Neural cell (in vitro differentiated cells): ENCODE measurements at regions not wholly inside any gene's neighbourhood (a gene's known extent, or its start where the extent isn't known, plus 50 kb on each side); places are given as distances from the start of the nearest gene placed in this dataset.

Source experiments
- H2AFZ ChIP-seq: fragments of 200-600, 300-800 bp; sonication (generic), shearing (Covaris generic); 2 replicates; pipeline ENCODE4 v1.6.0; 2014; ENCODE audit warnings: low read depth, mild to moderate bottlenecking, antibody characterized with exemption, low read length, moderate library complexity
- H3F3A ChIP-seq: fragments of 200-600 bp; shearing (Covaris generic); 2 replicates; pipeline ENCODE4 v1.6.1; 2016; ENCODE audit warnings: mild to moderate bottlenecking, moderate library complexity, mixed read lengths, antibody characterized with exemption, low read length; ENCODE audit not compliant: insufficient read depth, poor library complexity, severe bottlenecking
- H3K27ac ChIP-seq: fragments of 200-600, 300-800 bp; sonication (generic), shearing (Covaris generic); 2 replicates; pipeline ENCODE4 v1.5.1; 2014; ENCODE audit warnings: mild to moderate bottlenecking, low read length, moderate library complexity
- H3K27me3 ChIP-seq: fragments of 300-800, 200-600 bp; sonication (generic), shearing (Covaris generic); 2 replicates; pipeline ENCODE4 v1.6.0; 2014; ENCODE audit warnings: mild to moderate bottlenecking, low read depth, low read length, moderate library complexity; ENCODE audit not compliant: insufficient read depth
- H3K36me3 ChIP-seq: fragments of 300-800, 200-600 bp; sonication (generic), shearing (Covaris generic); 2 replicates; pipeline ENCODE4 v1.5.1; 2014; ENCODE audit warnings: mild to moderate bottlenecking, antibody characterized with exemption, low read length, moderate library complexity; ENCODE audit not compliant: insufficient read depth
- H3K4me2 ChIP-seq: fragments of 300-800, 200-600 bp; sonication (generic), shearing (Covaris generic); 2 replicates; pipeline ENCODE4 v1.6.0; 2014; ENCODE audit warnings: mild to moderate bottlenecking, low read length
- H3K4me3 ChIP-seq: fragments of 300-800, 200-600 bp; sonication (generic), shearing (Covaris generic); 2 replicates; pipeline ENCODE4 v1.5.1; 2014; ENCODE audit warnings: mild to moderate bottlenecking, low read length, moderate library complexity
- H3K79me2 ChIP-seq: fragments of 200-600 bp; shearing (Covaris generic); replicated peaks from 2 replicates; pipeline ENCODE4 v1.6.0; 2014; ENCODE audit warnings: mild to moderate bottlenecking, low read length, moderate library complexity; ENCODE audit not compliant: insufficient read depth
- H3K9ac ChIP-seq: fragments of 300-800, 200-600 bp; sonication (generic), shearing (Covaris generic); 2 replicates; pipeline ENCODE4 v1.6.1; 2016; ENCODE audit warnings: mild to moderate bottlenecking, low read length, mixed read lengths
- H3K9me2 ChIP-seq: fragments of 200-600 bp; shearing (Covaris generic); 2 replicates; pipeline ENCODE4 v1.6.1; 2016; ENCODE audit warnings: mild to moderate bottlenecking, low read length, mixed read lengths; ENCODE audit not compliant: insufficient read depth
- H3K9me3 ChIP-seq: fragments of 200-600, 300-800 bp; sonication (generic), shearing (Covaris generic); 2 replicates; pipeline ENCODE4 v1.6.1; 2016; ENCODE audit warnings: mild to moderate bottlenecking, mixed run types, low read length, moderate library complexity, mixed read lengths
- H4K20me1 ChIP-seq: fragments of 200-600 bp; shearing (Covaris generic); 2 replicates; pipeline ENCODE4 v1.6.1; 2016; ENCODE audit warnings: mild to moderate bottlenecking, mixed run types; ENCODE audit not compliant: insufficient read depth
- EP300 ChIP-seq: fragments of 450-650 bp; conservative IDR thresholded peaks from 2 replicates; pipeline ENCODE4 v1.6.1; 2014; ENCODE audit warnings: antibody characterized with exemption, mild to moderate bottlenecking, moderate library complexity; ENCODE audit not compliant: poor library complexity, severe bottlenecking
- EZH2 ChIP-seq: fragments of 200-600, 300-800 bp; shearing (Covaris generic), sonication (generic); IDR thresholded peaks from 2 replicates; pipeline ENCODE4 v1.6.1; 2014; ENCODE audit warnings: antibody characterized with exemption, low read length, borderline replicate concordance, mild to moderate bottlenecking; ENCODE audit not compliant: insufficient read depth, poor library complexity, severe bottlenecking
- MXI1 ChIP-seq: fragments of 450-650 bp; conservative IDR thresholded peaks from 2 replicates; pipeline ENCODE4 v1.6.1; 2014; ENCODE audit warnings: antibody characterized with exemption, mild to moderate bottlenecking; ENCODE audit not compliant: poor library complexity, severe bottlenecking
- POLR2AphosphoS5 ChIP-seq: IDR thresholded peaks from 2 replicates; pipeline ENCODE4 v1.6.1; 2012
- RAD21 ChIP-seq: fragments of 450-650 bp; conservative IDR thresholded peaks from 2 replicates; pipeline ENCODE4 v1.6.1; 2014; ENCODE audit warnings: antibody characterized with exemption, mild to moderate bottlenecking, moderate library complexity
- SMC3 ChIP-seq: fragments of 450-650 bp; conservative IDR thresholded peaks from 2 replicates; pipeline ENCODE4 v1.6.1; 2014; ENCODE audit warnings: antibody characterized with exemption, mild to moderate bottlenecking, moderate library complexity; ENCODE audit not compliant: poor library complexity
- TF ChIP-seq, protein P1 (sequence below): fragments of 450-650 bp; IDR thresholded peaks from 2 replicates; pipeline ENCODE4 v1.5.1; 2014; ENCODE audit warnings: antibody characterized with exemption, mild to moderate bottlenecking, moderate library complexity; ENCODE audit not compliant: poor library complexity, severe bottlenecking
- TF ChIP-seq, protein P2 (sequence below): IDR thresholded peaks from 2 replicates; pipeline ENCODE4 v1.6.1; 2012; ENCODE audit warnings: borderline replicate concordance

DNA sequence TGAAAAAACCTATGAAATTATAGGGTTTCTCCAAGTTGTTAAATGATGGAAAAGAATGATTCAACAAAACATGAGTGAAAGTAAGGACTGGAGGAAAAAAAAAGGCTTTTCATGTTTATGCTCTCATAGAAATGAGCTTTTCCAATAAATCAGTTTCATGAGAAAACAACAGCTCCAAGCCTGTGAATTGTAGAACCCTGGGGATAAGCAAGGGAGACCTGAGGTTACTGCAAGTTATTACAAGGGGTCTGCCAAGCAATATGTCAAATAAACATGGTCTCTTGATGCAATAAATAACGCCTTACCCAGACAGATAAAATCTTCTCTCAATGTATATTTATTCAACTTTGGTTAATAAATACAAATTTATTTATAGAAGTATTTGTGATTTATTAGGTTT is 577.9 kb upstream of the GCFC2 start:
- Histone ChIP-seq H3K4me2 (no peak overlapping the region), H3K9me3 (no peaks in the 10 kb centered on the region), H3F3A (no peaks in the 10 kb centered on the region), H3K4me3 (no peak overlapping the region), H3K27ac (no peak overlapping the region), H3K9me2 (no peaks in the 10 kb centered on the region), H3K36me3 (no peaks in the 10 kb centered on the region), H2AFZ (no peak overlapping the region), H4K20me1 (no peaks in the 10 kb centered on the region), H3K27me3 (no peaks in the 10 kb centered on the region), H3K9ac (no peak overlapping the region), H3K79me2 (no peaks in the 10 kb centered on the region)
- TF ChIP-seq, protein P1, sequence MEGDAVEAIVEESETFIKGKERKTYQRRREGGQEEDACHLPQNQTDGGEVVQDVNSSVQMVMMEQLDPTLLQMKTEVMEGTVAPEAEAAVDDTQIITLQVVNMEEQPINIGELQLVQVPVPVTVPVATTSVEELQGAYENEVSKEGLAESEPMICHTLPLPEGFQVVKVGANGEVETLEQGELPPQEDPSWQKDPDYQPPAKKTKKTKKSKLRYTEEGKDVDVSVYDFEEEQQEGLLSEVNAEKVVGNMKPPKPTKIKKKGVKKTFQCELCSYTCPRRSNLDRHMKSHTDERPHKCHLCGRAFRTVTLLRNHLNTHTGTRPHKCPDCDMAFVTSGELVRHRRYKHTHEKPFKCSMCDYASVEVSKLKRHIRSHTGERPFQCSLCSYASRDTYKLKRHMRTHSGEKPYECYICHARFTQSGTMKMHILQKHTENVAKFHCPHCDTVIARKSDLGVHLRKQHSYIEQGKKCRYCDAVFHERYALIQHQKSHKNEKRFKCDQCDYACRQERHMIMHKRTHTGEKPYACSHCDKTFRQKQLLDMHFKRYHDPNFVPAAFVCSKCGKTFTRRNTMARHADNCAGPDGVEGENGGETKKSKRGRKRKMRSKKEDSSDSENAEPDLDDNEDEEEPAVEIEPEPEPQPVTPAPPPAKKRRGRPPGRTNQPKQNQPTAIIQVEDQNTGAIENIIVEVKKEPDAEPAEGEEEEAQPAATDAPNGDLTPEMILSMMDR: no peak

DNA sequence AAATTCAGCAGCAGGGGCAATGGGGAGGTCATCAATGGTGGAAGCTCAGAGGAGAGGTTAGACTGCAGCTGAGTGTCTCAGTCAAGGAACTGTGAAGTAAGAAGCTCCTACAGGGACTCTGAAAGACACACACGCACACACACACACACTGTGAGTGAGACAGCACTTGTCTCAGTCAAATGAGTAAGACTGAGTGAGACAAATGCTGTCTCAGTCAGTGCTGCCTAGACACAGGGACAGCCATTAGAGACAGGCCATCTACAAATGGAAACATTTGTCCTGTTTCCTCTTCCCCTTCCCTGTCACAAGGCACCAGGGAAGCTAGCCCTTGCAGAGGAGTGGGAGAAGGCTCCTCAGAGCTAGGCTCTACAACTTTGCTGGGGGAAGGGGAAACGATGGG is 577.4 kb upstream of the GCFC2 start:
- H3K79me2 ChIP-seq: no peaks in the 10 kb centered on the region
- no peaks in the 10 kb centered on the region for H3K9me3 ChIP-seq
- no peaks in the 10 kb centered on the region for H3K36me3 ChIP-seq
- H3K4me2 ChIP-seq: no peak overlapping the region
- H4K20me1 ChIP-seq: no peaks in the 10 kb centered on the region
- H3K4me3 ChIP-seq: no peak overlapping the region
- no peak overlapping the region for H2AFZ ChIP-seq
- H3K27me3 ChIP-seq: no peaks in the 10 kb centered on the region
- H3K9ac ChIP-seq: no peak overlapping the region
- H3K27ac ChIP-seq: no peak overlapping the region
- H3F3A ChIP-seq: no peaks in the 10 kb centered on the region
- no peaks in the 10 kb centered on the region for H3K9me2 ChIP-seq
- TF ChIP-seq RAD21: no peak
- TF ChIP-seq, protein P1: no peak
- no peak for TF ChIP-seq SMC3
- TF ChIP-seq POLR2AphosphoS5: no peak
- no peak for TF ChIP-seq EZH2
- TF ChIP-seq EP300: no peak
- TF ChIP-seq, protein P2, sequence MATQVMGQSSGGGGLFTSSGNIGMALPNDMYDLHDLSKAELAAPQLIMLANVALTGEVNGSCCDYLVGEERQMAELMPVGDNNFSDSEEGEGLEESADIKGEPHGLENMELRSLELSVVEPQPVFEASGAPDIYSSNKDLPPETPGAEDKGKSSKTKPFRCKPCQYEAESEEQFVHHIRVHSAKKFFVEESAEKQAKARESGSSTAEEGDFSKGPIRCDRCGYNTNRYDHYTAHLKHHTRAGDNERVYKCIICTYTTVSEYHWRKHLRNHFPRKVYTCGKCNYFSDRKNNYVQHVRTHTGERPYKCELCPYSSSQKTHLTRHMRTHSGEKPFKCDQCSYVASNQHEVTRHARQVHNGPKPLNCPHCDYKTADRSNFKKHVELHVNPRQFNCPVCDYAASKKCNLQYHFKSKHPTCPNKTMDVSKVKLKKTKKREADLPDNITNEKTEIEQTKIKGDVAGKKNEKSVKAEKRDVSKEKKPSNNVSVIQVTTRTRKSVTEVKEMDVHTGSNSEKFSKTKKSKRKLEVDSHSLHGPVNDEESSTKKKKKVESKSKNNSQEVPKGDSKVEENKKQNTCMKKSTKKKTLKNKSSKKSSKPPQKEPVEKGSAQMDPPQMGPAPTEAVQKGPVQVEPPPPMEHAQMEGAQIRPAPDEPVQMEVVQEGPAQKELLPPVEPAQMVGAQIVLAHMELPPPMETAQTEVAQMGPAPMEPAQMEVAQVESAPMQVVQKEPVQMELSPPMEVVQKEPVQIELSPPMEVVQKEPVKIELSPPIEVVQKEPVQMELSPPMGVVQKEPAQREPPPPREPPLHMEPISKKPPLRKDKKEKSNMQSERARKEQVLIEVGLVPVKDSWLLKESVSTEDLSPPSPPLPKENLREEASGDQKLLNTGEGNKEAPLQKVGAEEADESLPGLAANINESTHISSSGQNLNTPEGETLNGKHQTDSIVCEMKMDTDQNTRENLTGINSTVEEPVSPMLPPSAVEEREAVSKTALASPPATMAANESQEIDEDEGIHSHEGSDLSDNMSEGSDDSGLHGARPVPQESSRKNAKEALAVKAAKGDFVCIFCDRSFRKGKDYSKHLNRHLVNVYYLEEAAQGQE: no peak
- no peak for TF ChIP-seq MXI1
